ENCODE measurements at regions not wholly inside any gene's neighbourhood (a gene's known extent, or its start where the extent isn't known, plus 50 kb on each side); places are given as distances from the start of the nearest gene placed in this dataset.
"Not testable (repeated sequence)": the region's sequence is repeated elsewhere in the genome, so short reads cannot be mapped to it uniquely, and the experiment has no call there.

- H3K4me3 Mint-ChIP-seq; DNase-seq; H3K4me1 Mint-ChIP-seq; H3K27ac Mint-ChIP-seq; H3K9me3 ChIP-seq (ENCODE audit: control insufficient read depth, low read length, poor library complexity, severe bottlenecking); H3K36me3 Mint-ChIP-seq (ENCODE audit: low read depth); ATAC-seq: not testable (repeated sequence)
- H3K27me3 Mint-ChIP-seq, result peaks cover 19% of the 10 kb centered on the region
Measured at GRCh38 chr6:167562862-167563261, 238.0 kb downstream of the TTLL2 start.

DNA sequence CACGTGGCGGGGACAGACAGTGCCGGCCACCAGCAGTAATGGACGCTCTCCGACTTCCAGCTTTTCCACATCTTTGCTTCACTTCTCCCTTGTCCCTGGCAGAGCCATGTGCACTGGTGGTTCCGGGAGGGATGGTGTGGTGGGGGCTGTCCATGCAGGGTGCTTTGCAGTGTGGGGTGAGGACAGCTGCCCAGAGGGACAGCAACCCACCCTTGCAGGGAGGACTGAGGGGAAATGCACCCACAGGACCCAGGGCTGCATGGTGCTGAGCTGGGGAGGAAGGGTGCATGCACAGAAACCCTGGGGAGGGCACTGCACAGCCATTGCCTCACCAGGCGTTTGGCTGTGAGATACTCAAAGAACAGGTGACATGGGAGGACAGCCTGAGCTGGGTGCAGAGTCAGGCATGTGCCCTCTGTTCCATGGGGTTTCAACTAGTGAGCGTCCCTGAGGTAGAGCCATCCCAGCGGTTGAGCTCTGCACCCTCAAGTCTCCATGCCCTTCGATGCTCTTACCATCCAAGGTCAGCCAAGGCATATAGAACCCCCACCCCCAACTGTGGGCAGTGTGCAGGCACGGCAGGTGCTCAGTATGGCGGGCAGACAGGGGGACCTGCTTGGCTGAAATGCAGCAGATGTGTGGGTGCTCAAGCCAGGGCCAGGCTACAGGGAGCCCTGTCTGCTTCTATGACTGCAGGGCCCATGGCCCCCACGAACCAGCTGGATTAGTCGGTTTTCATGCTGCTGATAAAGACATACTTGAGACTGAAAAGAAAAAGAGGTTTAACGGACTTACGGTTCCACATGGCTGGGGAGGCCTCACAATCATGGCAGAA, 239.7 kb downstream of the TTLL2 start:
- ATAC-seq (no peak), DNase-seq (no peak)
- Mint-ChIP-seq H3K27ac (no peak overlapping the region), H3K27me3 (peaks cover 23% of the 10 kb centered on the region), H3K4me1 (no peaks in the 10 kb centered on the region), H3K4me3 (no peak overlapping the region), H3K36me3 (ENCODE audit: low read depth) (no peaks in the 10 kb centered on the region)
- H3K9me3 ChIP-seq (ENCODE audit: control insufficient read depth, low read length, poor library complexity, severe bottlenecking), result no peaks in the 10 kb centered on the region

- ATAC-seq (no peak), DNase-seq (no peak)
- Mint-ChIP-seq H3K4me1 (no peaks in the 10 kb centered on the region), H3K4me3 (no peak overlapping the region), H3K36me3 (ENCODE audit: low read depth) (peaks cover 3% of the 10 kb centered on the region), H3K27ac (no peak overlapping the region), H3K27me3 (peaks cover 29% of the 10 kb centered on the region)
- H3K9me3 ChIP-seq (ENCODE audit: control insufficient read depth, low read length, poor library complexity, severe bottlenecking), result no peaks in the 10 kb centered on the region
Measured at GRCh38 chr6:167565388-167565787, 240.5 kb downstream of the TTLL2 start.

- Mint-ChIP-seq H3K27ac (no peak overlapping the region), H3K27me3 (peaks cover 35% of the 10 kb centered on the region), H3K4me3 (no peak overlapping the region), H3K4me1 (no peaks in the 10 kb centered on the region), H3K36me3 (ENCODE audit: low read depth) (peaks cover 3% of the 10 kb centered on the region)
- no peak for ATAC-seq
- no peaks in the 10 kb centered on the region for H3K9me3 ChIP-seq (ENCODE audit: control insufficient read depth, low read length, poor library complexity, severe bottlenecking)
- no peak for DNase-seq
Measured at GRCh38 chr6:167565884-167566599, 241.2 kb downstream of the TTLL2 start.

GRCh38 chr6:167566711-167567141, 241.8 kb downstream of the TTLL2 start:
- Mint-ChIP-seq H3K4me1 (no peaks in the 10 kb centered on the region), H3K36me3 (ENCODE audit: low read depth) (peaks cover 3% of the 10 kb centered on the region), H3K4me3 (no peak overlapping the region), H3K27me3 (peaks cover 36% of the 10 kb centered on the region), H3K27ac (no peak overlapping the region)
- ATAC-seq, result no peak
- no peak for DNase-seq
- H3K9me3 ChIP-seq (ENCODE audit: control insufficient read depth, low read length, poor library complexity, severe bottlenecking), result no peaks in the 10 kb centered on the region

GRCh38 chr6:167567142-167568033, 242.5 kb downstream of the TTLL2 start:
- Mint-ChIP-seq H3K27me3 (peaks cover 36% of the 10 kb centered on the region), H3K27ac (no peak overlapping the region), H3K4me3 (no peak overlapping the region), H3K4me1 (no peaks in the 10 kb centered on the region), H3K36me3 (ENCODE audit: low read depth) (peaks cover 3% of the 10 kb centered on the region)
- no peaks in the 10 kb centered on the region for H3K9me3 ChIP-seq (ENCODE audit: control insufficient read depth, low read length, poor library complexity, severe bottlenecking)
- ATAC-seq, result no peak
- DNase-seq, result no peak

DNA sequence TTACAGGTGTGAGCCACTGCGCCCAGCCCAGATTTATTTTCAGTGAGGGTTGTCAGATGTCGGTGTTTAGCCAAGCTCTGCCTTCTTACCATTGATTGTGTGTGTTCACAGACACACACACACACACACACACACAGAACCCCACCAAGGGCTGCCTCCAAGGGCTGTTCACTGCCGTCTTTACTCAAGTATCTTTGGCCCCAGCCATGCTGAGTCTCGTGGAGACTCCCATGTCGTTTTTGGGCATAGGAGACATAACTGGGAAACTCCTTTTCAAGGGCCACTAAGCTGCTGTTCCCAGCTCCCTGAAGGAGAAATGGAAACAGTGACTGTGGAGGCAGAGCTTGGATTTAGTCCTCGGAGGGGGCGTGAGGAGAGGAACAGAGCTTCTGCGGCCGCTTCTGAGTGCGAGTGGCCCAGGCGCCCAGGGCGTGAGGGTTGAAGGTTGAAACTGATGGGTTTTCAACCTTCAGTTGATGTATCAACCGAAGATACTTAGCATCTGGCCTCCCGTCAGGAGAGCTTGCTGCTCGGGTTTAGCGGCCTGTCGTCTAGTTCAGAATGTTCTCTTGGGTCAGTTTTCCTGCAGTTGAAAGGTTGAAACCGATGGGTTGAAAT, 243.6 kb downstream of the TTLL2 start:
- ATAC-seq, result no peak
- H3K27ac Mint-ChIP-seq, result no peak overlapping the region
- no peaks in the 10 kb centered on the region for H3K9me3 ChIP-seq (ENCODE audit: control insufficient read depth, low read length, poor library complexity, severe bottlenecking)
- peaks cover 3% of the 10 kb centered on the region for H3K36me3 Mint-ChIP-seq (ENCODE audit: low read depth)
- no peaks in the 10 kb centered on the region for H3K4me1 Mint-ChIP-seq
- H3K4me3 Mint-ChIP-seq, result no peak overlapping the region
- DNase-seq, result no peak
- peaks cover 46% of the 10 kb centered on the region for H3K27me3 Mint-ChIP-seq

DNA sequence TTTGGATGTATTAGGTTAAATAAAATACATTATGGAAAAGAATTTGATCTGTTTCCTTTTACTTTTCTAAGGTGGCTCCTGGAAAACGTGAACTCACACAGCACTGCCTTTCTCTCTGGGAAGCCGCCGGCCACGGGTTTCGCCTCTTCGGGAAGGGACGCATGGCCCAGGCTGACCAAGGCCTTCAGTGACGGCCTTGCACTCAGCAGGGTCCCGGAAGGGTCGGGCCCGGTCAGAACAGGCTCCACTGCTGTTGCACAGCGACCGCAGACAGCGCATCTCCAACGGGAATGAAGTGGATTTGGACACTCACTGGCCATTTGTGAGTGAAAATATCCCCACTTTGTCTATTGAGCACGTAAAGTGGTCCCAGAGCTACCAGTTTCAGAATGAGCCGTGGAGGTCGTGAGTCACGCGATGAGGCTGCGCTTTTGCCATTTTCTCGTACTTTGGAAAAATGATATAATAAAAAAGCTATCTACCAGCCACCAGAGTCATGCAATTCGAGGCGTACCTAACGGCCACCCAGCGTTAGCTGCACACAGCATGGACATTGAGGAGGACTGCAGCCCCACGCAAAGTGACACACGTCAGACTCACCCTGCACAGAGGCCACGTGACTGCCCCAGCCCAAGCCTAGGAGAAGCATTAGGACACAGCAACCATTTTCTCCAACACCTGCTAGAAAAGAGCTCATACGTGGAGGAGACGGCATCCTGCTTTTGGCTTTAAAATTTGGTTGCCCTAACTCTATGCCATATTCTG, 244.3 kb downstream of the TTLL2 start:
- DNase-seq, result no peak
- no peaks in the 10 kb centered on the region for H3K9me3 ChIP-seq (ENCODE audit: control insufficient read depth, low read length, poor library complexity, severe bottlenecking)
- Mint-ChIP-seq H3K4me1 (no peaks in the 10 kb centered on the region), H3K4me3 (no peak overlapping the region), H3K36me3 (ENCODE audit: low read depth) (peaks cover 3% of the 10 kb centered on the region), H3K27ac (no peak overlapping the region), H3K27me3 (peaks cover 46% of the 10 kb centered on the region)
- ATAC-seq, result no peak

DNA sequence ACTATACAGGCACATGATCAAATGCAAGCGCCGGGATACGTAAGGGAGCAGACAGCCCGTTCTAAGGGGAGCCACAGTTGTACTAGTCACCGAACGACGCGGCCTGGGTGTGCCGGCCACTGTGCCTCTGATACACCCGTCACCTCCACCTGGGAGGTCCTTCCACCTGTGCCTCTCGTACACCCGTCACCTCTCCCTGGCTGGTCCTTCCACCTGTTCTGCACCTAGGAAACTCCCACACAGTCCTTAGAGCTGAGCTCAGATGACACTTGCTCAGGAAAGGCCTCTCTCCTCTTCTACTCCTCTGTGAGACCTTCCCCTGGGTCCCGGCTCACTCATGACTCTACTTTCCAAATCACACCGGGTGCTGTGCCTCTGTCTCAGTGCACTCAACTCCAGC, 245.0 kb downstream of the TTLL2 start:
- H3K9me3 ChIP-seq (ENCODE audit: control insufficient read depth, low read length, poor library complexity, severe bottlenecking), result no peaks in the 10 kb centered on the region
- no peak overlapping the region for H3K4me3 Mint-ChIP-seq
- H3K36me3 Mint-ChIP-seq (ENCODE audit: low read depth), result peaks cover 3% of the 10 kb centered on the region
- H3K27ac Mint-ChIP-seq, result no peak overlapping the region
- no peak for DNase-seq
- H3K4me1 Mint-ChIP-seq, result no peaks in the 10 kb centered on the region
- no peak for ATAC-seq
- H3K27me3 Mint-ChIP-seq, result peaks cover 40% of the 10 kb centered on the region

DNA sequence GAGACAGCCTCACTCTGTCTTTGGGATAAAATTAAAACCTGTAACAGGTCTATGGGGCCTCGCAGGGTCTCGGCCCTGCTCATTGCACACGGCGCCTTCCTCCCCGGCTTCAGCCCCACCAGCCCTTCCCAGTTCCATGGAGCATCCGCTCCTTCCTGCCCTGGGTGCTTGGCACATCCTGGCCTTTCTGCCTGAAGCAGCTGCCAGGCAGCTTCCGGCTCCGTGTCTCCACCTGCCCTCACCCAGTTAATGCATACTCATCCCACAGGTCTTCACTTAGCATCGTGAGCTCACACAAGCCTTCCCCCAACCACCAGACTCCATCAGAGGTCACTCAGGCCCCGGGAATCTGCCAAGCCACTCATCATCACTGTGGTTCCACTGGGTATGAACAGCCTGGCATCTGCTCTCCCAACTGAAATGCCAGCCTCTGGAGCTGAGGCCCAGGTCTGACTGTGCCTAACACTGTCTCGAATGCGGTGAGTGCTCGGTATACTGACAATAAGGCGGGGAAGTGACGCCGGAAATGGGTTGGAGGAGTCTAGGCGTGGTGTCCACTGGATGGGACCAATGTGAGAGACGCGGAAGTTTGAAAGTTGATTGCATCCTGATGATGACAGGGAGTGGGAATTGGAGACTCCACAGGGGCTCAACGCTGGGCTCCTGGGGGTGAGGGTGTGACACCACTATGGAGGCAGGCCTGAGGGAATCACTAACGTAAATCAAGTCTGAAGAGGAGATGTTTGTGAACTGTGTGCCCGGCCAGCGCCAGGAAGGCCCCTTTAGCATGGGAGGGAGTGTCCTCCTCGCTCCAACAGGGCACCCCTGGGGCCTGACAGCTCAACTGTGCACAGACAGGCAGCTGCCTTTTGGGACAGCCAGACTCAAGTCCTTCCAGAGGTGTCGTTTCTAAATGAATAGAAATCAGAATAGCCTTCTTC, 245.8 kb downstream of the TTLL2 start:
- Mint-ChIP-seq H3K27ac (no peak overlapping the region), H3K36me3 (ENCODE audit: low read depth) (peaks cover 3% of the 10 kb centered on the region), H3K27me3 (peaks cover 35% of the 10 kb centered on the region), H3K4me1 (no peaks in the 10 kb centered on the region), H3K4me3 (no peak overlapping the region)
- DNase-seq (no peak), ATAC-seq (no peak)
- no peaks in the 10 kb centered on the region for H3K9me3 ChIP-seq (ENCODE audit: control insufficient read depth, low read length, poor library complexity, severe bottlenecking)

DNA sequence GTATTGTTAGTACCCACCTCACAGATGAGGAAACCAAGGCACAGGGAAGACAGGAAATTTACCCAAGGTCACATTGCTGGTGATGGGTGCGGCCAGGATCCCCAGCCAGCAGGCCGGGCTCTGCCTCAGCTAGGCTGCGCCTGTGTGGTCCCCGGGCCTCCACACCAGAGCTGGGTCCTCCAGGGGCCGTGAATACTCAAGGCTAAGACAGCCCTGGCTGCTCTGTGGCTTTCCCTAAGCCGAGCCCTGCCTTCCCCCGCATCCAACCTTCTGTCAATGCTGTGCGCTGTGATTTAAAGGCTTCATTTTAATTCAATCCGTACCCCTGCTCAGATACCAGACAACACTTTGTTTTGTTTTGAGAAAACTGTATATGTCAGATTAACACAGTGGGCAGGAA, 246.7 kb downstream of the TTLL2 start:
- Mint-ChIP-seq H3K4me1 (no peaks in the 10 kb centered on the region), H3K4me3 (no peak overlapping the region), H3K27me3 (peaks cover 38% of the 10 kb centered on the region), H3K36me3 (ENCODE audit: low read depth) (peaks cover 3% of the 10 kb centered on the region), H3K27ac (no peak overlapping the region)
- H3K9me3 ChIP-seq (ENCODE audit: control insufficient read depth, low read length, poor library complexity, severe bottlenecking), result no peaks in the 10 kb centered on the region
- DNase-seq (no peak), ATAC-seq (no peak)
